Upper lobe of left lung (tissue), 6 donors: ENCODE measurements at regions not wholly inside any gene's neighbourhood (a gene's known extent, or its start where the extent isn't known, plus 50 kb on each side); places are given as distances from the start of the nearest gene placed in this dataset.

Source experiments
- ATAC-seq, 2 donors: fragments of 200-7000 bp; cut with Tn5 transposase; one replicate each; pipeline ENCODE4 v1.9.1; 2022; ENCODE audit warnings: mild to moderate bottlenecking in 2 of 2, moderate library complexity in 2 of 2; ENCODE audit not compliant: low FRiP score in 2 of 2
- DNase-seq, 2 donors: peaks; one replicate each; pipeline ENCODE4 v3.0.0-alpha.2; 2019 to 2020
- H3K27ac ChIP-seq, 4 donors: fragments of 200-600 bp; sonication (generic); one replicate each; pipeline ENCODE4 v1.5.1; 2016 to 2019
- H3K27me3 ChIP-seq, 4 donors: fragments of 200-600 bp; sonication (generic); one replicate each; pipeline ENCODE4 v1.5.1; 2017 to 2019
- H3K36me3 ChIP-seq, 4 donors: fragments of 200-600 bp; sonication (generic); one replicate each; pipeline ENCODE4 v1.5.1; 2016 to 2019
- H3K4me1 ChIP-seq, 4 donors: fragments of 200-600 bp; sonication (generic); one replicate each; pipeline ENCODE4 v1.5.1; 2018 to 2019
- H3K4me3 ChIP-seq, 4 donors: fragments of 200-600 bp; sonication (generic); one replicate each; pipeline ENCODE4 v1.5.1; 2017 to 2019; ENCODE audit warnings: mild to moderate bottlenecking in 2 of 4, moderate library complexity in 1 of 4
- H3K9me3 ChIP-seq, 4 donors: fragments of 200-600 bp; sonication (generic); one replicate each; pipeline ENCODE4 v1.5.1; 2018 to 2019
- CTCF ChIP-seq, 6 experiments: fragments of 450-650 bp in 4 of 6; fragments of 200-600 bp in 2 of 6; sonication (generic) in 2 of 6; IDR thresholded peaks; one replicate each; pipeline ENCODE4 v1.5.1; 2016 to 2019; ENCODE audit warnings: antibody characterized with exemption in 6 of 6
- EP300 ChIP-seq, 4 donors: sonication (generic); formaldehyde crosslinking; IDR thresholded peaks; one replicate each; pipeline ENCODE4 v1.5.1; 2017; ENCODE audit warnings: antibody characterized with exemption in 4 of 4, control low read depth in 2 of 4
- POLR2A ChIP-seq, 4 donors: fragments of 450-650 bp; IDR thresholded peaks; one replicate each; pipeline ENCODE4 v1.5.1; 2016 to 2017; ENCODE audit warnings: antibody characterized with exemption in 4 of 4, mild to moderate bottlenecking in 2 of 4
- POLR2AphosphoS5 ChIP-seq, 2 donors: sonication (generic); formaldehyde crosslinking; IDR thresholded peaks; one replicate each; pipeline ENCODE4 v1.5.1; 2017; ENCODE audit warnings: antibody characterized with exemption in 2 of 2
- WGBS, 2 donors: methylation state at CpG; one replicate each; pipeline ENCODE4 v1.1.5; 2017 to 2018; 5-methylcytosine and 5-hydroxymethylcytosine counted together
- donor health status: DM: no; HTN: no; CAD: no; lungs with moderate emphysema.
- donor health status: DM: no; HTN: yes; CAD: no; lungs with severe emphysema.

GRCh38 chr1:60670302-60670701 lies 412.1 kb upstream of the NFIA start:
- DNase-seq (no peak), ATAC-seq (no peak)
- no peak overlapping the region for H3K27ac ChIP-seq
- WGBS, 2 donors = 90 to 92% methylated on average over 4 of the region's 4 CpGs
- H3K9me3 ChIP-seq = no peaks in the 10 kb centered on the region
- H3K27me3 ChIP-seq = no peaks in the 10 kb centered on the region
- H3K4me3 ChIP-seq = no peak overlapping the region
- no peak for TF ChIP-seq EP300 (IDR thresholded peaks at IDR 0.05)
- no peak for TF ChIP-seq POLR2AphosphoS5 (IDR thresholded peaks at IDR 0.05)
- TF ChIP-seq POLR2A (IDR thresholded peaks at IDR 0.05) = no peak
- TF ChIP-seq CTCF (IDR thresholded peaks at IDR 0.05) = no peak
- no peaks in the 10 kb centered on the region for H3K36me3 ChIP-seq
- H3K4me1 ChIP-seq = no peaks in the 10 kb centered on the region

- Histone ChIP-seq H3K4me1 (no peaks in the 10 kb centered on the region), H3K4me3 (no peak overlapping the region), H3K27ac (no peak overlapping the region), H3K27me3 (no peaks in the 10 kb centered on the region), H3K9me3 (no peaks in the 10 kb centered on the region), H3K36me3 (no peaks in the 10 kb centered on the region)
- no peak for TF ChIP-seq CTCF (IDR thresholded peaks at IDR 0.05)
- no peak for TF ChIP-seq POLR2A (IDR thresholded peaks at IDR 0.05)
- no peak for TF ChIP-seq EP300 (IDR thresholded peaks at IDR 0.05)
- no peak for TF ChIP-seq POLR2AphosphoS5 (IDR thresholded peaks at IDR 0.05)
- DNase-seq (peak in 1 of 2 donors; percentile 47), ATAC-seq (no peak)
- WGBS, 2 donors = 83 to 93% methylated on average over 8 of the region's 8 CpGs
Observed at GRCh38 chr1:60668585-60668984, 413.8 kb upstream of the NFIA start.

GRCh38 chr1:60665311-60665710 lies 417.1 kb upstream of the NFIA start:
- ATAC-seq (no peak), DNase-seq (no peak)
- H3K27me3 ChIP-seq = no peaks in the 10 kb centered on the region
- no peak overlapping the region for H3K4me3 ChIP-seq
- no peak for TF ChIP-seq EP300 (IDR thresholded peaks at IDR 0.05)
- no peak for TF ChIP-seq POLR2A (IDR thresholded peaks at IDR 0.05)
- TF ChIP-seq CTCF (IDR thresholded peaks at IDR 0.05) = no peak
- TF ChIP-seq POLR2AphosphoS5 (IDR thresholded peaks at IDR 0.05) = no peak
- H3K27ac ChIP-seq = no peak overlapping the region
- no peaks in the 10 kb centered on the region for H3K36me3 ChIP-seq
- H3K9me3 ChIP-seq = no peaks in the 10 kb centered on the region
- no peaks in the 10 kb centered on the region for H3K4me1 ChIP-seq
- 50 to 84% methylated on average over 1 of the region's 1 CpG for WGBS, 2 donors

- Histone ChIP-seq H3K4me3 (no peak overlapping the region), H3K36me3 (no peaks in the 10 kb centered on the region), H3K9me3 (no peaks in the 10 kb centered on the region), H3K27me3 (no peaks in the 10 kb centered on the region), H3K27ac (no peak overlapping the region), H3K4me1 (no peaks in the 10 kb centered on the region)
- no peak for TF ChIP-seq POLR2A (IDR thresholded peaks at IDR 0.05)
- no peak for TF ChIP-seq EP300 (IDR thresholded peaks at IDR 0.05)
- no peak for TF ChIP-seq POLR2AphosphoS5 (IDR thresholded peaks at IDR 0.05)
- TF ChIP-seq CTCF (IDR thresholded peaks at IDR 0.05) = no peak
- no peak for DNase-seq
- no peak for ATAC-seq
- WGBS, 2 donors = 61 to 75% methylated on average over 2 of the region's 2 CpGs
Observed at GRCh38 chr1:60664086-60664625, 418.2 kb upstream of the NFIA start.

- ATAC-seq (no peak), DNase-seq (no peak)
- Histone ChIP-seq H3K36me3 (no peaks in the 10 kb centered on the region), H3K9me3 (no peaks in the 10 kb centered on the region), H3K4me1 (no peaks in the 10 kb centered on the region), H3K27ac (no peak overlapping the region), H3K4me3 (no peak overlapping the region), H3K27me3 (no peaks in the 10 kb centered on the region)
- 77 to 87% methylated on average over 2 to 3 of the region's 3 CpGs for WGBS, 2 donors
- TF ChIP-seq POLR2AphosphoS5 (IDR thresholded peaks at IDR 0.05) (no peak), POLR2A (IDR thresholded peaks at IDR 0.05) (no peak), EP300 (IDR thresholded peaks at IDR 0.05) (no peak), CTCF (IDR thresholded peaks at IDR 0.05) (no peak)
Observed at GRCh38 chr1:60662486-60663044, 419.8 kb upstream of the NFIA start.
